Upper lobe of left lung (tissue), 6 donors: ENCODE measurements at regions not wholly inside any gene's neighbourhood (a gene's known extent, or its start where the extent isn't known, plus 50 kb on each side); places are given as distances from the start of the nearest gene placed in this dataset.

Source experiments
- ATAC-seq, 2 donors: fragments of 200-7000 bp; cut with Tn5 transposase; one replicate each; pipeline ENCODE4 v1.9.1; 2022; ENCODE audit warnings: mild to moderate bottlenecking in 2 of 2, moderate library complexity in 2 of 2; ENCODE audit not compliant: low FRiP score in 2 of 2
- DNase-seq, 2 donors: peaks; one replicate each; pipeline ENCODE4 v3.0.0-alpha.2; 2019 to 2020
- H3K27ac ChIP-seq, 4 donors: fragments of 200-600 bp; sonication (generic); one replicate each; pipeline ENCODE4 v1.5.1; 2016 to 2019
- H3K27me3 ChIP-seq, 4 donors: fragments of 200-600 bp; sonication (generic); one replicate each; pipeline ENCODE4 v1.5.1; 2017 to 2019
- H3K36me3 ChIP-seq, 4 donors: fragments of 200-600 bp; sonication (generic); one replicate each; pipeline ENCODE4 v1.5.1; 2016 to 2019
- H3K4me1 ChIP-seq, 4 donors: fragments of 200-600 bp; sonication (generic); one replicate each; pipeline ENCODE4 v1.5.1; 2018 to 2019
- H3K4me3 ChIP-seq, 4 donors: fragments of 200-600 bp; sonication (generic); one replicate each; pipeline ENCODE4 v1.5.1; 2017 to 2019; ENCODE audit warnings: mild to moderate bottlenecking in 2 of 4, moderate library complexity in 1 of 4
- H3K9me3 ChIP-seq, 4 donors: fragments of 200-600 bp; sonication (generic); one replicate each; pipeline ENCODE4 v1.5.1; 2018 to 2019
- CTCF ChIP-seq, 6 experiments: fragments of 450-650 bp in 4 of 6; fragments of 200-600 bp in 2 of 6; sonication (generic) in 2 of 6; IDR thresholded peaks; one replicate each; pipeline ENCODE4 v1.5.1; 2016 to 2019; ENCODE audit warnings: antibody characterized with exemption in 6 of 6
- EP300 ChIP-seq, 4 donors: sonication (generic); formaldehyde crosslinking; IDR thresholded peaks; one replicate each; pipeline ENCODE4 v1.5.1; 2017; ENCODE audit warnings: antibody characterized with exemption in 4 of 4, control low read depth in 2 of 4
- POLR2A ChIP-seq, 4 donors: fragments of 450-650 bp; IDR thresholded peaks; one replicate each; pipeline ENCODE4 v1.5.1; 2016 to 2017; ENCODE audit warnings: antibody characterized with exemption in 4 of 4, mild to moderate bottlenecking in 2 of 4
- POLR2AphosphoS5 ChIP-seq, 2 donors: sonication (generic); formaldehyde crosslinking; IDR thresholded peaks; one replicate each; pipeline ENCODE4 v1.5.1; 2017; ENCODE audit warnings: antibody characterized with exemption in 2 of 2
- WGBS, 2 donors: methylation state at CpG; one replicate each; pipeline ENCODE4 v1.1.5; 2017 to 2018; 5-methylcytosine and 5-hydroxymethylcytosine counted together
- donor health status: DM: no; HTN: no; CAD: no; lungs with moderate emphysema.
- donor health status: DM: no; HTN: yes; CAD: no; lungs with severe emphysema.

GRCh38 chr4:116358633-116359222 is 726.6 kb downstream of the TRAM1L1 start:
- WGBS, 2 donors, result 35 to 49% methylated on average over 11 of the region's 11 CpGs
- Histone ChIP-seq H3K36me3 (no peaks in the 10 kb centered on the region), H3K27me3 (no peaks in the 10 kb centered on the region), H3K27ac (no peak overlapping the region), H3K9me3 (no peaks in the 10 kb centered on the region), H3K4me3 (no peak overlapping the region), H3K4me1 (no peaks in the 10 kb centered on the region)
- DNase-seq (peak in 1 of 2 donors; percentile 62), ATAC-seq (peak; percentile 84 to 86)
- TF ChIP-seq POLR2AphosphoS5 (IDR thresholded peaks at IDR 0.05) (no peak), EP300 (IDR thresholded peaks at IDR 0.05) (no peak), CTCF (IDR thresholded peaks at IDR 0.05) (peak; percentile 36 to 82 (median 61)), POLR2A (IDR thresholded peaks at IDR 0.05) (no peak)

GRCh38 chr4:116357758-116358157 is 727.6 kb downstream of the TRAM1L1 start:
- Histone ChIP-seq H3K4me1 (no peaks in the 10 kb centered on the region), H3K4me3 (no peak overlapping the region), H3K27me3 (no peaks in the 10 kb centered on the region), H3K36me3 (no peaks in the 10 kb centered on the region), H3K27ac (no peak overlapping the region), H3K9me3 (no peaks in the 10 kb centered on the region)
- DNase-seq, result peak in 1 of 2 donors; percentile 34
- 72 to 85% methylated on average over 3 to 4 of the region's 4 CpGs for WGBS, 2 donors
- ATAC-seq, result no peak
- TF ChIP-seq EP300 (IDR thresholded peaks at IDR 0.05), result no peak
- no peak for TF ChIP-seq POLR2AphosphoS5 (IDR thresholded peaks at IDR 0.05)
- TF ChIP-seq POLR2A (IDR thresholded peaks at IDR 0.05), result no peak
- TF ChIP-seq CTCF (IDR thresholded peaks at IDR 0.05), result no peak

- Histone ChIP-seq H3K9me3 (no peaks in the 10 kb centered on the region), H3K27ac (no peak overlapping the region), H3K36me3 (no peaks in the 10 kb centered on the region), H3K27me3 (no peaks in the 10 kb centered on the region), H3K4me3 (no peak overlapping the region), H3K4me1 (no peaks in the 10 kb centered on the region)
- 65 to 76% methylated on average over 1 of the region's 1 CpG for WGBS, 2 donors
- DNase-seq, result no peak
- no peak for TF ChIP-seq POLR2AphosphoS5 (IDR thresholded peaks at IDR 0.05)
- no peak for TF ChIP-seq EP300 (IDR thresholded peaks at IDR 0.05)
- TF ChIP-seq POLR2A (IDR thresholded peaks at IDR 0.05), result no peak
- ATAC-seq, result no peak
These were observed 738.6 kb downstream of the TRAM1L1 start for GRCh38 chr4:116346750-116347149.

- H3K4me3 ChIP-seq, result no peak overlapping the region
- TF ChIP-seq POLR2AphosphoS5 (IDR thresholded peaks at IDR 0.05) (no peak), POLR2A (IDR thresholded peaks at IDR 0.05) (no peak), CTCF (IDR thresholded peaks at IDR 0.05) (no peak), EP300 (IDR thresholded peaks at IDR 0.05) (no peak)
- no peaks in the 10 kb centered on the region for H3K4me1 ChIP-seq
- no peaks in the 10 kb centered on the region for H3K9me3 ChIP-seq
- no peak for ATAC-seq
- no peak overlapping the region for H3K27ac ChIP-seq
- DNase-seq, result no peak
- 41 to 63% methylated on average over 2 of the region's 2 CpGs for WGBS, 2 donors
- H3K36me3 ChIP-seq, result no peaks in the 10 kb centered on the region
- H3K27me3 ChIP-seq, result no peaks in the 10 kb centered on the region
These were observed 741.6 kb downstream of the TRAM1L1 start for GRCh38 chr4:116343809-116344208.

GRCh38 chr4:116342143-116342542 is 743.2 kb downstream of the TRAM1L1 start:
- no peak for TF ChIP-seq POLR2AphosphoS5 (IDR thresholded peaks at IDR 0.05)
- TF ChIP-seq POLR2A (IDR thresholded peaks at IDR 0.05), result no peak
- no peak for TF ChIP-seq CTCF (IDR thresholded peaks at IDR 0.05)
- no peak for TF ChIP-seq EP300 (IDR thresholded peaks at IDR 0.05)
- Histone ChIP-seq H3K36me3 (no peaks in the 10 kb centered on the region), H3K9me3 (no peaks in the 10 kb centered on the region), H3K4me3 (no peak overlapping the region), H3K4me1 (no peaks in the 10 kb centered on the region), H3K27me3 (no peaks in the 10 kb centered on the region), H3K27ac (no peak overlapping the region)
- no peak for ATAC-seq
- WGBS, 2 donors, result 89 to 91% methylated on average over 2 of the region's 2 CpGs
- DNase-seq, result no peak
